Ureter (tissue), 1 donor: ENCODE measurements at regions not wholly inside any gene's neighbourhood (a gene's known extent, or its start where the extent isn't known, plus 50 kb on each side); places are given as distances from the start of the nearest gene placed in this dataset.

Source experiments
- DNase-seq: peaks from one replicate; pipeline ENCODE4 v3.0.0-alpha.2; 2020; ENCODE audit warnings: low spot score
- donor health status: DM: yes; HTN: yes; CAD: no.

DNA sequence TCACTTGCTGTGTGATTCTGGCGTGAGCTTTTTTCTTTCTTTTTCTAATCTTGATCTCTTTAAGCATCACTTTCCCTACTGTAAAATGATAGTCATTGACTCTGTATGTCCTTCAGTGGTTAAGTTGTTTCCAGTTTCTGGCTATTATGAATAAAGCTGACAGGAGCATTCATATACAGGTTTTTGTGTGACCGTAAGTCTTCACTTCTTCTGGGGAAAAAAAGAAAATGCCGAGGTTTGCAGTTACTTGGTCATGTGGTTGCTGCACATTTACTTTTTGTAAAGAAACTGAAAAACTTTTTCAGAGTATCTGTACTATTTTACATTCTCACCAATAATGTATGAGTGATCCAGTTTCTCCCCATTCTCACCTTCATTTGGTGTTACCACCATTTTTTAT lies 247.4 kb upstream of the RBMS3 start:
- DNase-seq, result no peak

DNA sequence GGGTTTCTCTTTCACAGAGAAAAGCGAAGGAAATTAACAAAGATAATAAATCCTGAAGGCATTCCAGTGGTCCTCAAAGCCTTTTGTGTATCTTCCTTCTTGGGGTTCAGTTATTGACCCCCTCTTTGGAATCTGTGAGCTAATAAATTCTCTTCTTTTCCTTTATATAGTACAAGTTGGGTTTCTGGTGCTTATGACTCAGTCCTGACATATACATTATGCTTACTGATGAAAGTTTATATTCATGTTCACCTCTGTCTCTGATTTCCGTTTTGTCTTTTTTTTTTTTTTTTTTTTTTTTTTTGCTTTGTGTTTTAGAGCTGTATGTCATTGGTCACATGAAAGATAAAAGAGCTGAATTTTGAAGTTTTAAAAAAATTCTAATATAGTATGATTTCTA lies 230.7 kb upstream of the RBMS3 start:
- no peak for DNase-seq

DNA sequence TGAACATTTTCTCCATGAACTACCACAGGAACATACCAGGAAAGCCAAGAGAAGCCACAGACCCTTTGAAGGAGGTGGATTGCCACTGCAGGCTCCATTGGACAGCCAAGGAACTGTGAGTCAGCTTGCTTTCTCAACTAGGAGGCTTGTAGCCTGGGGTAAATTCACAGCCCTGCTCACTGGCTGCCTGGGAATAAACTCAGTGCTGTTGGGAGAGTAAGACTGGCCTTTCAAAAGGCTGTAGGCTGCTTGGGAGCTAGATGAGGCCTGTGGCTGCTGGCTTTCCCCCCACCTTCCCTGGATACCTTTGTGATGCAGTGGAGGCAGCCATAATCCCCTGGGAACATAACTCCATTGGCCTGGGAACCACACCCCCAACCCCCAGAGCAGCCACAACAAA lies 223.5 kb upstream of the RBMS3 start:
- DNase-seq, result no peak

DNA sequence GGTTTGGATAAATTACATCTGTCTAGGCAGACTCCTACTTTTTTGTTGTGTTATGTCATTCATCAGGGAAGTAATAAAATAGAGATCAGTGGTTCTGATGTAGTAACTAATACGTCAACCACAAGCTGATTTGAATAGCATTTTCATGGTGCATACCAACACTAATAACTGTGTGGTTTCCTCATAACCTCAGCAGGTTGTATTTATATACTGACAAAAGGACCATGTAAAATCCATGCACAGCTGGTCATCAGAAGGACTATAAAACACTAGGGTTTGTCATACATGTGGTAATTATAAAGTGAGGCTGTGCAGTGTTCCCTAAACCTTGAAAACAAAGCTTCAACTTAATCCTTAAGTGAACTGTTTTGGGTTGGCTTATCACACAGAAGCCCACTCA lies 216.8 kb upstream of the RBMS3 start:
- no peak for DNase-seq

DNA sequence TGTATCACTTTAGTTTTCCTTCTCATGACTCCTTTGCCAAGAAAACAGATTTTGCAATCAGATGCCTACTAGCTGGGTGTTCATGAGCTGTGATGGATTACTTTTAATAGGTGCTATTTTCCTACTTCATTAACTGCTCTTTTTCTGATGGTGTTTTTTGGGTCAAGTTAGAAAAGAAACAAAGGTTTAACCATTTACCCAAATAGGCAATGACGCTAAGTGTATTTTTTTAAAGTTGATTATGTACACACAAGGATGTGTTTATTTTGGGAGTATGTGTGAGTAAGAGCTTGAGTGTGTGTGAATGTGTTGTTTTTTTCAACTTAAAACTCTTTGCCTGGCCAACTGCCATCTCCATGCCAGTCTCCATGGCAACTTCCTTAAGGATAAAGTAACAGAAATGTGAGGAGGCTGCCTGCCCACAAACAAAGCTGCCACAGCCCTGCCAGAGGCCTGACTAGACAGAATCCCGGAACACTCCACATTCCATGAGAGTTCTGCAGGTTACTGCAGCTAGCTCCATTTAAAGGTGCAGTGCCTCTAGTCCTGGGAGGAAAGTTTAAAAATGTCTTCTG lies 215.6 kb upstream of the RBMS3 start:
- peak; percentile 57 for DNase-seq

DNA sequence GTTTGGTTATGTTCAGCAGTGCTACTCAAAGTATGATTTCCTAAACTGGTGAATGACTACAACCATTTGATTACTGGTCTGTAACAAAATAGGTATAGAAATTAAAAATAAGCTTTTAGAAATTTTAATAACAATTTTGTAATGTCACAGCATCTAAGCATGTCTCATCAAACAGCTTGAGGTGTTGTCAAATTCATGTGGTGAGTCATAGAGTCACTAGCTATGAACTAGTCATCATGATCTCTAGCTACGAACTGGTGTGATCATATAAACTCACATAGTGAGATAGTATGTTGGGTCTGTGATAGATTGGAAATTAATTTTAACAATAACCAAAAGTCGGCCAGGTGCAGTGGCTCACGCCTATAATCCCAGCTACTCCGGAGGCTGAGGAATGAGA lies 213.9 kb upstream of the RBMS3 start:
- no peak for DNase-seq

DNA sequence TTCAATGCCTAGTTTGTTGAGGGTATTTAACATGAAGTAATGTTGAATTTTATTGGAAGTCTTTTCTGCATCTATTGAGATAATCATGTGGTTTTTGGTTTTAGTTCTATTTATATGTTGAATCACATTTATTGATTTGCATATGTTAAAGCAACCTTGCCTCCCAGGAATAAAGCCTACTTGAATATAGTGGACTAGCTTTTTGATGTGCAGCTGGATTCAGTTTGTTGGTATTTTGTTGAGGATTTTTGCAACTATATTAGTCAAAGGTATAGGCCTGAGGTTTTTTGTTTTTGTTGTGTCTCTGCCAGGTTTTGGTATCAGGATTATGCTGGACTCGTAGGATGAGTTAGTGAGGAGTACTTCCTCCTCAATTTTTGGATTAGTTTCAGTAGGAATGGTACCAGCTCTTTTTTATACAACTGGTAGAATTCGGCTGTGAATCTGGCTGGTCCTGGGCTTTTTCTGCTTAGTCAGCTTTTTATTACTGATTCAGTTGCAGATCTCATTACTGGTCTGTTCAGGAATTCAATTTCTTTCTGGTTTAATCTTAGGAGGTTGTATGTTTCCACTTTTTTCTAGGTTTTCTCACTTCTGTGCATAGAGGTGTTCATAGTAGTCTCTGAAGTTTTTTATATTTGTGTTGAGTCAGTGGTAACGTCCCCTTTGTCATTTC lies 209.8 kb upstream of the RBMS3 start:
- DNase-seq, result no peak

DNA sequence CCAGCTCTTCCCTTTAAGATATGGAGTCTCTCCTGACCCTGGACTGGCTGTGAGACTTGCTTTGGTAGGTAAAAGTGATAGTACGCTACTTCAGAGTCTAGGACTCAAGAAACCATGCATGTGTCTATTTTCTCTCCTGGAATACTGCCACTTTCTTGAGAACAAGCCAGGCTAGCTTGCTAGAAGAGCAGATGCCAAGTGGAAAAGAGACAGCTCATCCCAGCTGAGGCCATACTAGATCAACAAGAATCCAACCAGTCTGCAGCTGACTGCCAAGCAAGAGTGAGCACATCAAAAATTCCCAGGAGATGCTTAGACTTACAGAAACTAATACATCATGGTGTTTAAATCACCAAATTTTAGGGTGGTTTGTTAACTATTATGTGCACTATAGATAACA lies 208.3 kb upstream of the RBMS3 start:
- no peak for DNase-seq

DNA sequence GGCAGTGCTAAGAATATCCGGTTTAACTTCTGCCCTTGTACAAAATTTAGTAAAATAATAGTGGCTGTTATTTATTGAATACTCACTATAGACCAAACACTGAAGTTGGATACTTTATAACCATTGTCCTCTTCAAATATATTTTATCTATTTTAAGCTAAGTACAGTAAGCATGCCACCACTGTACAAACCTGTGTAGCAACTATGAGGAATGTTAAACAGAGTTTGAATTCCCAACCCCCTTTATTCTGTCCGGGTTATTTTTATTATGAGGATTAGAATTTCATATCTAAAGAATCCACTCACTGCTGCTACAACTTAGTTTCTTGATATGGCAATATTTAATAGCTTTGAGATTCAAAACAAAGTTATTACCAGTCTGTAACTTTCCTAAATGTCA lies 203.5 kb upstream of the RBMS3 start:
- DNase-seq, result no peak

DNA sequence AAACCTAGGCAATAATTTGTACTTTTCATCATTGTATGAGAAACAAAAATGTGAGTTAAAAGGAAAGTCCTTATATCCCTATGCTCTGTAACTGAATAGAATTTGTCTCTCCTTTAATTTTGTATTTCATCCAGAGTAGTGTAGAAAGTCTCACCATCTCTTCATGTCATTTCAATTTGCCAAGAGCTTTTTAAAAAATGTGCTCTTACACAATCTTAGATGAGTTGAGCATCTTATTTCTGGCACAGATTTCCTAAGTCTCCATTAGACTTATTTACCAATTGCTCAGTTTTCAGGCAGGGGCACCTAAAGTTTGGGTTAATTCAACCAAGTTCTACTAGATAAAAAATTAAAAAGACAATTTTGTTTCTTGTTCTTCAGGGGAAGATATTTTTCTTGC lies 201.5 kb upstream of the RBMS3 start:
- DNase-seq, result no peak

DNA sequence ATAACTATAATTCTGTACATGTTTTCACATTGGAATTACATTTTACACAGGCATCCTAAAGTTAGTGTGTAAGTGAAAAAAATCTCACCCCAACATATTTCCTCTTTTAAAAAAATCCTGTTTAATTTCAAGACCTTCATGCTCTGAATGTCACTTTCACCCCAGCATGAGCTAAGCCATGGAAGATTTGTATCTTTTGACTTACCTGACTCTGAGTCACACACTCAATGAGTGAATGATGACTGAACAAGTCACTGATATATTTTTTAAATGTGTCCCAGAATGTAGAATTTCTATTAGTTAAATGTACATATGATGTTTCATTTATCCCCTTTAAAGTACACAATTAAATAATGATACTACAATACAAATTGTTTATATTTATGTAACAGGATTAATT lies 199.9 kb upstream of the RBMS3 start:
- DNase-seq, result no peak

DNA sequence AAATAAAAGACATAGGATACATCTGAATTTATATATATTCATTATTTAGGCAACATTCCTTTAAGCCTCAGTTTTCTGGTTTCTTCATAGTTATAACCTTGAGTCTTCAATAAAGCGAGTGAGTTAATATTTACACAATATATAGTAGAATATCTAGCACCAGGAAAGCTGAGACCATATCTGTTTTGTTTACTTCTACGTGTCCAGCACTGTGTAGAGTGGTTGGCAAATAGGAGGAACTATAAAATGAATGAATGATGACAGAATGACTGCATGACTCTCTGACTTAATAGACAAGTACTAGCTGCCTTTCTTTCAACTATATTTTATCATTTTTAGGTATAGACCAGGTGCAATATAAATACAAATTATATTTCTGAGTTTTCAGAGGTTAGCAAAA lies 197.8 kb upstream of the RBMS3 start:
- no peak for DNase-seq

DNA sequence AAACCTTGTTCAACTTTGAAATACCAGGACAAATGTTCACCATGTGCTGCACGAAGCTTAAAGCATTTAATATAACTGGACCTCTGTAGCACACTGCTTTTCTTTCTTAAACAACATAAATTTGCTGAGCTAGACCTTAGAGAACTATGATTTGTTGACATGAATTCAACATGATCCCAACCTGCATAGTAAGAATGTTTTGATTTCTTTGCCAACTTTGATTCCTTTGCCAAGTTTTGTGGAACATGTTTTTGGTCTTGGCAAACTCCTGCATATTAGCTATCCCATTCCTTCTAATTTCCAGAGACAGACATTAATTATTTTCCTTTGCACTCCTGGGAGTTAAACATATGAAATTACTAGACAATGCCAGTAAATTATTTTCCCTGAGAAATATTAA lies 197.2 kb upstream of the RBMS3 start:
- no peak for DNase-seq

DNA sequence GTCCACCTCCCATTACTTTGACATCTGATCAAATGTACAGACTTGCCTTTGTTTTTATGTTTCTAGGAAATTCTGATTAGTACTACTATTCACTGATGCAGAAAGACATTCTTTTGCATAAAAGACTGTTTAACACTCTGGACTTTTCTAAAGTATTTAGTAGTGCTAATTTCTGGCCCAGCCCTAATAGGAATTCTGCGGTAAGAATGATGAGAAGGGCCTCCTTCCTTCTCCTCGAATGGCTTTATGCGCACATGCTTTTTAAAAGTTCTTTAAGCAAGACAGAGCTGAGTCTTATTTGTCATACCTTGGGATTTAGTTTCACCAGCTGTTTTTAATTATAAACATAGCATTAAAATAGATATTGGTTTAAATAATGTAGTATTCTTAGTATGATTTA lies 192.3 kb upstream of the RBMS3 start:
- DNase-seq, result no peak

DNA sequence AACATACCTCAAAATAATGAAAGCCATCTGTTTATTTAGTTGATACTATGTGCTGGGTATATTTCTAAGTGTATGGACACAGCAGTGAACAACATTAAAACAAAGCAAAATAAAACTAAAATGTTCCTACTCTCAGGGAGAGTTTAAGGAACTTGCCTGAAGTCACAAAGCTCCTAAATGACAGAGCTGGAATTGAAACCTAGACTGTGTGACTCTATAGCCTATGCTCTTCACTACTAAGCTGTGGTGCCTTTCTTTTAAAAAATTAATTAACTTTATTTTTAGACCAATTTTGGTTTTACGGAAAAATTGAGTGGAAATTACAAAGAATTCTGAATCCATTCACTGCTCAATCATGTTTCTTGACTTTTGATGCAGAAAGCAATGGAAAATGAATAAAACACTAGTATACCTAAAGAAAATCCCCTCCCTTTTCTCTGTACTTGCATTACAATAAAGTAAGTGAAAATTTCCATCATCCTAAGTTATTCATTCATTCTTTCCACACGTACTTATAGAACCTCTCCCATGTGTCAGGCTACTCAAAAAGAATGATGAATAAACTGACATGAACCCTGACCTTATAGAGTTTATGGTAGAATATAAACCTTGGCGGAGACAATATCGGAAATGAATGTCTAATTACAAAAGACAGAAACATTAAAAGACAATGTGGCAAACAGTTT lies 189.8 kb upstream of the RBMS3 start:
- no peak for DNase-seq

DNA sequence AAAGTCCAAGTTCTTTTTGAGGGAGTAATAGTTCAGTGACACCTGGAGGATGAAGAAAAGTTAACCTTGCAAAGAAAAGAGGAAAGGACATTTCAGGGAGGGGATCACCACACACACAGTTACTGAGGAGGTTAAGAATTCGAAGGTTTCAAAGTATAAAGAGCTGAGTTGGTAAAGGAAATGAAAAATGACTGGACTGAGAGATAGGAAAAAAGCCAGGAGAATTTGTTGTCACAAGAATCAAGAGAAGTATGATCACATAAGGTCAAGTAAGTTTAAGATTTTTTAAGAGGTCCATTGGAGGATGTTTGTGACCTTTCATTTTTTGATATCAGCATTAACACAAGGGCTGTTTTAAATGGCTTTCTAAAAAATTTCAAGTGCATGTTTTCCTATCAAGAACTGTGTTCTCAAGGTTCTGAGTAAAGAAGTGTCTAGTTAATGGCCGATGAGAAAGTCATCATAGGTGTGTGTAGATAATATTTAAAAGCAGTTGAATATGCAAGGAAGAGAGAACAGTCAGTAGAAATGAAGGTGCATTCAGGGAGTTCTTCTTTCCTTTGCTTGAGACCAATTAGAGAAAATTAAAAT lies 189.2 kb upstream of the RBMS3 start:
- DNase-seq, result no peak

DNA sequence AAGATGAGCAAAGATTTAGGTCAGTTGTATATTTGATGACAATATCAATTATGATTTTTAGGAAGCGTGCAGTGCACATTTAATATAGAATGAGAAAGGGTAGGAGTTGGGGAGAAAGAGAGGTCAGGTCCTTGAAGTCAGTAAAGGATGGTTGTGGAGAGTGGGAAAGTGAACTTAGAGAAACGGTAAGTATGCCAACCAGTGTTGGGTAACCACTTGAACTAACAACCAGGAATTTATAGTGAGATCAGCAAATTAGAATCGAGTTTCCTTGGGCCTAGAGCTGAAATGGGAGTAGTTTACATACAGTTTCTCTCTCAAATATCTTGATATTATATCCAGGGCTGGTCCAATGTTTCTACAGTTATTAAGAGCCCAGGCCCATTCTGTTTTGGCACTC lies 188.5 kb upstream of the RBMS3 start:
- no peak for DNase-seq

DNA sequence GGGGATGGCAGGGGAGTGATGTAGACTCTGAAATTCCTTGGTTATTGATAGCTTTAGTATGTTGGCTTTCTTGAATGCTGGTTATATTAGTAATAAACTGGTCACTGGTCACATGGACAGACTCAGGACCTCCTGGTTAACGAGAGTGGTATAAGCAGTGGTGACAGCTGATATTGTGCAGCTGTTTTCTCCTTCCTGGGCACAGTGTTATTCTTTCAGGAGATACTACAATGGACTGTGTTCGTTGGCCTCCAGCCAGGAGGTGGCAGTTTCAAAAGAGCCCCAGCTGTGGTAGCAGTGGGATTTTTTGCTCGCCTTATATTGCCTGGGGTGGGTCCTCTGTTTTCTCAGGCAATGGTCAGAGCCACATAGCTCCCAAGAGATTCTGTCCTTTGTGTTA lies 181.6 kb upstream of the RBMS3 start:
- no peak for DNase-seq

DNA sequence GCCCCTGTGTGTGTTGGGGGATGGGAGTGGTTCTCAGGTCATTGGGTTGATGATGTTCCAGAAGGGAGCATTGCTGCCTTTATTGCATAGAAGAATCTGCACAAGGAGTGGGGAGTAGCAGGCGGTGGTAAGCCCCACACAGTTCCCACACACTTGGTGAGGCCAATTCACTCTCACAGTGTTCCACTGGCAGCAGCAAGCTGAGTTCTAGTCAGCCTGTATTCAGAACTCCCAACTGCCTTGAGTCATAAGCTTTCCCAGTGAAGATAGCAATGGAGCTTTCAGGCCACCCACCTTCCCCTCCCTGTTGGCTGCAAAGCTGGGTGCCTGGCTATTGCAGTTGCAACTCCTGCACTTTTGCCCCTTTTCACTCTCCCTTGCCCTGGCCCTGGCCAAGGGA lies 181.1 kb upstream of the RBMS3 start:
- DNase-seq, result no peak

DNA sequence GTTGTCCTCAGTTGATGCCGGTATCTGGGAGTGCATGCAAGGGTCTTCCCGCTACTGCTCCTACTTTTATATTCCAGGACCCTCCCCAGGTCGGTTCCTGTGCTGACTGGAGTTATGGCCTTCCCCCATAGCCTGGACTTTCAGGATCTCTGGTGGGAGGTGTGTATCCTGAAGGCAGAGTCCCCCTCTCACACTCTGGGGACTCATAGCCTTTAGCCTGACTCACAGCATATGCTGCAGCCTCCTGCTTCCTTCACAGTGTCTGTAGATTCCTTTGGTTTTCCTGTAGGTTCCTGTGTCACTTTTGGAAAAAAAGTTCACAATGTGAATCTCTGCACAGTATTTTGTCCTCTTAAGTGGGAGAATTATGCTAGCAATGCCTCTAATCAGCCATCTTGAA lies 180.6 kb upstream of the RBMS3 start:
- no peak for DNase-seq

DNA sequence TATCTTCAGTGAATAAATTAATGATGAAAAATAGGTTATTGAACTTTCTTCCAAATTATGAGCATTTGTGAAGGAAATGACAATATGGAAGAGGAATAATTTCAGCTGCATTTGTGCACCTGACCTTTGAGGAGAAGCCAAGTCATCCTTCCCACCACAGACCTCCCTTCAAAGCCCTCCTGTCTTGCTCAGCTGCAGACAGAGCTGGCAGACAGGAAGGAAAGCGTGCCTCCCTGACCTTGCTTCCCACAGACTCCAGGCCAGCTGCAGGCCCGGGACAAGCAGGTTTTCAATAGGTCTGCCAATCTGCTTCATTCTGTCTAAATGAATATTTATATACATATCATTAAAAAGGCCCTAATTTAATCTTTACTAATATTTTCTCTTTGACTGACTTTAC lies 152.9 kb upstream of the RBMS3 start:
- no peak for DNase-seq

DNA sequence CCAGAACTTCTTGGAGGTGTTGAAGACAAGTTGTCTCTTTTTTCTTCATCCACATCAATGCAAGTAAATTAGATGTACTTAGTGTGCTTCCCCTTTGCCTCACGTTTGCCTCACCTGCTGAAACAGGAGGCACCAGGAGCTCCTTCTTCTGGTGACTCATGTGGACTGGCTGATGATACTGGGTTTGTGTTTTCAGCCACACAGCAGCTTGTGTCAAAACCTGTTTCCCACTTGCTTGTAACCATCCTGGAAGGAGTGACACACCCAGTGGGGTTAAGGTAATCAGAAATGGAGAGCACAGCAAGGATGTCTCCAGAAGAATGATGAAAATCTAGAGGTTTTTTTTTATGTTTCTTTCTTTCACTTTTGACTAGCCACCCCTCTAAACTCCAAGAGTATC lies 143.3 kb upstream of the RBMS3 start:
- DNase-seq, result no peak

DNA sequence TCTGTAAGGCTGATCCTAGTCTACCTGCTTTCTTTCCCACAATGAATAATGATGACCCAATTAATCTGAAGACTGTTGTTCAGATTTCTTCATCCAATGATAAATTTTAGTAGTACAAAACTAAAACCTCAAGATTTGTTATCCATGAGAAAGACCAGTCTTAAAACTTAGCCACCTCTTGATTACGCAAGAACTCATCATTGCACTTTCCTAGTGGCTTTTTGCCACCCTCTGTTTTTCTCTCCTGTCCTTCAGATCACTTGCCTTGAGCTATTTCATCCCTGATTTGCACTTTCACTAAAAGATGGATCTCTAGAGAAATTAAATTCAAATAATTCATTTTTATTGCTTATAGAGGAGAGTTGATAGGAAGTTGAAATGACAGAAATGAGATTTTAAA lies 142.7 kb upstream of the RBMS3 start:
- DNase-seq, result no peak
